GM18498 (cell line): ENCODE measurements at regions not wholly inside any gene's neighbourhood (a gene's known extent, or its start where the extent isn't known, plus 50 kb on each side); places are given as distances from the start of the nearest gene placed in this dataset.
"Not testable (repeated sequence)": the region's sequence is repeated elsewhere in the genome, so short reads cannot be mapped to it uniquely, and the experiment has no call there.

Experiments used
- ATAC-seq: cut with Tn5 transposase; IDR thresholded peaks from one replicate; pipeline ENCODE4 v1.9.1; 2021; ENCODE audit warnings: mild to moderate bottlenecking, moderate library complexity; ENCODE audit not compliant: unreplicated experiment

DNA sequence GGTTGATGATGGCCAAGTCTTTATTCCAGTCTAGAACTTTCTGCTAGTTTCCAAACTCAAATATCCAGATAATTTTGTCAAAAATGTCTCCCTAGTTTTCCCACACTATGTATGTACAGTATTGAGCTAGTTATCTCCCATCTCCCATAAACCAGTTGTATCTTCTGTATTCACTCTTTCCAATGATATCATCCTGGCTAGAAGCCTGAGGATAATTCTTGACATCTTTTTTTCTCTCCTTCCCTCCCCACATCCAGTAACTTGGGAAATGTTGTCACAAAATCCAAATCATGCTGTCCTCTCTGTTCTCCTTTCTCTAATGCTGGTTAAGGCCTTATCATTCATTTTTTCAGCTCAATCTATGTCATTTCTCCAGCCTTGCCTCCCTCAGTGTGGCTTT, 553.8 kb upstream of the FANCL start:
- no peak for ATAC-seq

DNA sequence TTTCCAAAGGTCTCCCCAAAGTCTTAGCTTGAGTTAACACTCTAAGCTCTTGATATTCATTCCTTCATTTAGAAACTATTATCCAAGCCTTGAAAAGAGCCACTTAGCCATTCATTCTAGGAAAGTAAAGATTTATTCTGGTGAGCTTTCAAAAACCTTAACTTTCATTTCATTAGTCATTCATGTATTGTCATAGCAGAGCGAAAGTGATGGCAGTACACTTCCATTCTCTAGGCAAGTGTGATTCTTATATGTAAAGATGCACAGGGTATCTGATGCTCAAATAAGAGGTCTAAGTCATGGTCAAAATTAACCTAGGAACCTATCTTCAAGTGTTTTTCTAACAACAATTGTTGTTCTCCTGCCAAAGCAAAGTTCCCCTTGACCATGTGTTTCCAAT, 553.0 kb upstream of the FANCL start:
- no peak for ATAC-seq

DNA sequence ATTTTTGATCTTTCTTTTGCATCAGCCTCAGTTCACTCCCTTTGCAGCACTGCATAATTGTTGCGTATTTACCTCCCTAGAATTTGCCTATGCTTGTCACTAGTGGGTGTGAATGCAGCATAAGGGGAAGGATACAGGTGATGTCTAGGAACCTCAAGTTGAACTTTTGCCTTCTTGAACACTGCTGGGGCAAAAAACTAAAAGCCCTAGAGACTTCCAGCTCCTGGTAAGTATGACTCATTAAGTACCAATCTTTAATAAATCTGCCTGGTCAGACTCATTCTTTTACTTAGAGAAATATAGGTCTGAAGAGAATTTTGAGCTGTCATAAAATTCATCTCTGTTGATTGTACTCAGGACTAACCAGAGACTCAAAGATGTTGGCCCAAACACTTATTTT, 547.3 kb upstream of the FANCL start:
- ATAC-seq, result no peak

DNA sequence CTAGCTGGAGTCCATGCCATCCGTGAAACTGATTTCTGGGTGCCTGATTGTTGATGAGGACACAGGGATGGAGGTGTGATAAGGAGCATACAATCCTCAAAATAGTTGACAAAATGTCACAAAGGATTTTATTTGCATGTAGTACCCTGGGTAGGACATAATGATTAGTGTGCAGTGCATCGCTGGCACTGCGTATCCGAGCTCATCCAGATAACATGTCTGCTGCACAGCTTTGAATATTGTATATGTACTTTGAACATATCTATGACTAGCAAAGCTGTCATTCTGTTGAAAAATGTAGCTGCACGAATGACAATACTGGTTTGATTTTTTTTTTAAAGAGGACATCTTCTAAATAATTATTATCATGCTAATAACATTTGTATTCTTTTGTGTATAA, 529.7 kb upstream of the FANCL start:
- ATAC-seq, result no peak

DNA sequence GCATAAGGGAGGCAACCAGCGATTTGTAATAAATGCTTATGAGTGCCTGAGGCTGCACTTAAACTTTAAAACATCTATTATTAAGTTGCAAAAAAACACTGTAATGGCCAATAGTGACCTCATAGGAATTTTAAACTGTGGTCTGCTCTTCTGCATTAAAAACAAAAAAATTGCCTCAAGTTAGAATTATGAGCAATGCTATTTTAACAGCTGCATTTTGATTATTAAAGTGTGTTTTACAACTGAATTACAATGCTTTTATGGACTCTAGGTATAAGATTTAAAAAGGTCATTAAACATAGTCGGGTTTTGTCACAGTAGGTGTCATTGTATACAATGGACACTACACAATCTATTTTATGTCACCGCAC, 528.7 kb upstream of the FANCL start:
- ATAC-seq, result no peak

DNA sequence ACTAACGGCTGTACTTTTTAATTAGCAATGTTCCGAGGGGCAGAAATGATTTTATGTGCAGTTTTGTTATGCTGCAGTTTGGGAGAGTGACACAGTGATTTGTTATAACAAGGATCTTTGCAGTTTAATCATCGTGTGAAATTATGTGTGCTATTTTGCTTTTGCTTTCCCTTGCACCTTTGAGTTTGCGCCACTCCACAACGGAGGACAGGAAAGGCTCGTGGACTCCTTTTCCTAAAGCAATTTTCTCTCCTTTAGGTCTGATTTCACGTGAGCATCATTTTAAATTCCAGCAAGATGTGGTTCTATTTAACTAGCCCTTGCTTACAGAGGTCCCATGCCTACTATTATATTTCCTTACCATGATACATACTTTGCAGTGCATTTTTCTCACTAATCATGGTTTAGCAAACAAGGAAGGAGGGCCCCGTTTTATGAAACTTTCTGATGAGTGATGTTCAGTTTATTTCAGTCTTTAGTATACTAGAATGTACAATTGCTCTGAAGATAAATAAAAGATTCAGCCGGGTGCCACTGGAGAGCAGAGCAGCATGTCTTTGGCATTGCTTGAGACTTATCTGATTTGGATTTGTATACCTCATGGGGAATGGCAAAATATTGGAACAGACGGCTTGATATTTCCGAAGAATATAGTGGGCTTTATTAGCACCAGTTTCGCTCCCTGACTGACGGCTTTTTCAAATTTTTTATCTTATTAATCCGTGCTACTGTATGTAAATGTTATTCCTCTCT, 528.2 kb upstream of the FANCL start:
- ATAC-seq, result no peak

DNA sequence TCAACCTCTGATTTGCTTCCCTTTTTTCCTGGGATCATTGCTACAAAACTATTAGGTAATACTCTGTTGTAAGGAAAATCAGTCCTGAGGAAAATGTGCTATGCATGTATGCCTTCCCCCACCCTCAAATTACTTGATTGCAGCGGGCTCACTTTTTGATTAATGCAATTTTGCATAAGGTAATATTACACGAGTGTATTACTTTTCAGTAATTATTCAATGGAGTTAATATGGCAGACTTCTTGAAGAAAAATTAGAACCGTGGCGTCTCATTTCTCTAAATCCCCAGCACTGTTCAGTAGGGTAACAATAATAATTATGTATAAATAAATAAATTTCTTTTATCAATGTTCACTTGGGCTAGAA, 527.6 kb upstream of the FANCL start:
- no peak for ATAC-seq

DNA sequence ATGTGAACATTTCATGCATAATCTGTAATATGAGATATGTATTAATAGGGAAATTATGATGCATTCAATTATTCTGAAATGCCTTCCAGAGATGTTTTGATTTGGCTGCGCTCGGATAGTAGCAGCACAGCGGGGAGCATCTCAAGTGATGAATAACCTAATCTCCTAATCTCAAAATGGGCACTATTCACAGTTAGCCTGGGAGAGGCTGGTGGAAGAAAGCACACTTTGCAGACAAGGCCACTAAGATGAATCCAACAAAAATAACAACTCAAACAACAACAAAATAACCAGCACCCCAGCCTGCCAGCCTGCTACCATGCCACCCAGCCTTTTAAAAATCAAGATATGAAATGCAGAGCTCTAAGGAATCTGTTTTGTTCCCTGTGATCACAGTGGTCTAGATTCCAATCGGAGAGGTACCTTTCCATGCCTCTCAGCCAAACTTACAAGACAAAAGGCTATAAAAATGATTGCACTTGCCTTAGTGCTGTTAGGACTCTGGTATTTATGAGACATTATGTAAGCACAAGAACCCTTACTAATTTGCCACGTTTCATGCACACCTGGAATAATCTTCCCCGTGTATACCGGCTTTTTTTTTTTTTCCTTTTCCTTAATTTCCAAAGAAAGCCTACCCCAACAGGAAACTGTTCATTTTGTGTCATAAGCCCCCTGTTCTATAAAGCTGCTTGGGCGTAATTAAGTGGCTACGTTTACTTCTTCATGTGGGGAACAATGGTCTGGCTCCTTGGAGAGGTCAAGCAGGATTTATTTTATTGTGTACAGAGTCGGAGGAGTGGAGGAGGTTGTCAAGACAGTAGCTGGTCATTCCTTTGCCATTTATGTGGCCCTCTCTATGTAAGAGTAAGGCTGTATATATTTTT, 526.9 kb upstream of the FANCL start:
- ATAC-seq, result no peak

DNA sequence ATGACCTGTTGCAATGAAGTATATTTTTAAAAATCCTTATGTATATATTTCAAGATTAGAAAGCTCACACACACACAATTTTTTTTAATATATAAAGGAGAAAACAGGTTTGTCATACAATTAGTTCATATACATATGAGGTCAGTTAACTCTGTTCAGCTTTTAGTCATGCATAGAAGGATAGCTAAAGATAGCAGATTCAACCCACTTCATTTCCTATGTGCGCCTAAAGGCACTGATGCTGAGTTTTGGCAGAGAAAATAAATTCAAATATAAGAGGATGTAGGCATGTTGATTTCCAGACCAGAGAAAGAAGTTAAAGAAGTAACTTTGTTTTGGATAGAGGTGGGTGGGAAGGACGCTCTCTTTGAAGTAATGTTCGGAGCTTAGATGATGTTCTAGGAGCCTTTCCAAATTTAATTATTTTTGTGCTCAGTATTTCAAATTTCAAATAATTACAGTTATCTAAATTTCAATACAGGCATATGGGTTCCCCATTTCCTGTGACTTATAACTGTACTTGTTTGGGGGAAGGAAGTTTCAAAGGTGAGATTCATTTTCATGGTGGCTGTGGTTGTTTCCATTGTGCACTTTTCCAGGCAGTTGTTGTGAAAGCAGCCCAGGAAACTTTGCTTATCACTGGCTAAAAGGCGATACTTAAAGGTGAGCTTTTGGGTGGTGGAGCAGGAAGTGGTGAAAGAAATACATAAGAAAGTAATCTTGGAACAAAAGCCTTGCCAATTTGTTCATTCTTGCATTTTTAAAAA, 523.4 kb upstream of the FANCL start:
- ATAC-seq, result no peak

DNA sequence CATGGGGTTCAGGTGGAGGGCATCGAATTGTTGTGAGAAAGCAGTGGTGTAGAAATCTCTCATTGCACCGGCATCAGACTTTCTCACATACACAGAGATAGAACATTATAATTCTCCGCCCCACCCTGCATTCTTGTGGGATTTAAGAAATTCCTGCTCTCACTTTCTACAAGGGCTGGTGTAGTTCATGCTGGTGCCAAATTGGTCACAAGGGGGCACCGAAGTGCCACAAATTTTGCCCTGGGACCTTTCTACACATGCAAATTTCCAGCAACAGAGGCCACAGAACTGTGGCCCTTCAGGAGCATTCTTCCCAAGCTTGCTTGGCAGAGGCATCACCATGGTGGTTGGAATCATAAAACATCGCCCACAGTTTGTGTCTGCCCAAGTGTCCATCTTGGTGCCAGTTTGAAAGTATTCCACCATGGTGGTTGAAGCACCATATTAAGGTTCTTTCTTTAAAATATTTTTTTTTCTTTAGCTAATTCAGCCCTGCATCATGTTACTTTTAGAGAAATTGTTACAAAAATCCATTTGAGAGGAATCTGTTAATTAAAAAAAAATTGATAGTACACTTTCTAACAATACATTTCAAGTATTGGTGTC, 521.2 kb upstream of the FANCL start:
- peak; percentile 79 for ATAC-seq

DNA sequence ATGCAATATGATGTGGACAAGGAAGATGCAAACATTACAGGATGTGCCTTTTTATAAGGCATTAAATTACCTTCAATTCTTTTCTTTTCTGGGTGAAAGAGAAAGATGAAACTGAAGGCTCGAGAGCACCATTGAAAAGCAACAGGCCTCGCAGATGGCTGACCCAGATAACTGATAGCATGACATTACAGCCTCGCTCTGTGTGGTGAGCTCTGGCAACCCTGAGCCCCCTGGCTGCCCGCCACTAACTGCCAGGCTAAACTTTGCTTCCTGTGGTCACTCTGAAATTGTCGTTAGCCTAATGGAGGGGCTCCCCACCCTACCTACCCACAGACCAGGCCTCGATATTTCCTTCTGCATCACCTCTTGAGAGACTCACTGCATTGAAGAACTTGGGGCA, 516.8 kb upstream of the FANCL start:
- no peak for ATAC-seq

DNA sequence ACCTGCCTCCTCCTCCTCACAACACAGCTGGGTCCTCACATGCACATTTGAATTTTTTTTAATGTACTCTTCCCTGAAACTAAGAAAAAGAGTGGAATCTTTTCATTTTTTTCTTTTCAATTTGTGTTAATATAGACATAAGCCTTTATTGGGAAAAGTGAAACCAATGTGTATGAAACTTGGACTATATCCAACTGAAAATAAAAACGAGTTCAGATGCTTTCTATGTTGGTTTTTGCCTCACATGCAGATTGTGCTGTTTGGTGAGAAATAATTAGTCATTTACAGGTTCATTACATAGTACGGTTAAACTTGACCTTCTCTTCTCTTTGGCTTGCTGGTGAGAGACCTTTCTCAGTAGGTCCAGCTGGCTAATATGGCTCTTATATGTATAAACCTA, 515.2 kb upstream of the FANCL start:
- no peak for ATAC-seq

DNA sequence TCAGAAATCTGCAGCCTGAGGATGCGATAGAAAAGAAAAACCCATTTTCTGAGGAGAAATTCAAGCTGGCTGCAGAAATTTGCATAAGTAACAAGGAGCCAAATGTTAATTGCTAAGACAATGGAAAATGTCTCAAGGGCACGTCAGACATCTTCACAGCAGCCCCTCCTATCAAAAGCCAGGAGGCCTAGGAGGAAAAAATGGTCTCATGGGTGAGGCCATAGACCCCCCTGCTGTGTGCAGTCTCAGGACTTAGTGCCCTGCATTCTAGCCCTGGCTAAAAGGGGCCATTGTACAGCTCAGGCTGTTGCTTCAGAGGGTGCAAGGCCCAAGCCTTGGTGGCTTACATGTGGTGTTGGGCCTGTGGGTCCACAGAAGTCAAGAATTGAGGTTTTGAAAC, 511.4 kb upstream of the FANCL start:
- not testable (repeated sequence) for ATAC-seq

DNA sequence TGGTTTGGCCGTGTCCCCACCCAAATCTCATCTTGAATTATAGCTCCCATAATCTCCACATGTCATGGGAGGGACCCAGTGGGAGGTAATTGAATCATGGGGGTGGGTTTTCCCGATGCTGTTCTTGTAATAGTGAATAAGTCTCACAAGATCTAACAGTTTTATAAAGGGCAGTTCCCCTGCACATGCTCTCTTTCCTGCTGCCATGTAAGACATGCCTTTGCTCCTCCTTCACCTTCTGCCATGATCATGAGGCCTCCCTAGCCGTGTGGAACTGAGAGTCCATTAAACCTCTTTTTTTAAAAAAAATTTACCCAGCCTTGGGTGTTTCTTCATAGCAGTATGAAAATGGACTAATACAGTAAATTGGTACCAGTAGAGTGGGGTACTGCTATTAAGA, 510.6 kb upstream of the FANCL start:
- not testable (repeated sequence) for ATAC-seq

DNA sequence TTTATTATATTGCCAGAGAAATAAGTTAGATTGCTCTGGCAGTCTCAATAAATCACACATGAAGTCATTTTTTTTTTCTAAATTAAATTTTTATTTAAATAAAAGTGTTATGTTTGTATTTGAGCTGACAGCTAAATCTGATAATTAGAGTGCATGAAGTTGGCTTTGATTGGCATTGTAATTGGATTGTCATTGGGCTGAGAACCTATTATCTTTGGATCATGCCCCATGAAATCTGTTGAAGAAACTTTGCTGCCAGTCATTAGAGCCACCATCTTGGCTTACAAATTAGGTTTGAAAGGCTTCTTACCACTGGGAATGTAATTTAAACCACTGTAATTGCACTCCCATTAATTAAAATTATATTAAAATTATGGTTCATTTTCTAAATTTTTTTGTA, 507.9 kb upstream of the FANCL start:
- ATAC-seq, result no peak

DNA sequence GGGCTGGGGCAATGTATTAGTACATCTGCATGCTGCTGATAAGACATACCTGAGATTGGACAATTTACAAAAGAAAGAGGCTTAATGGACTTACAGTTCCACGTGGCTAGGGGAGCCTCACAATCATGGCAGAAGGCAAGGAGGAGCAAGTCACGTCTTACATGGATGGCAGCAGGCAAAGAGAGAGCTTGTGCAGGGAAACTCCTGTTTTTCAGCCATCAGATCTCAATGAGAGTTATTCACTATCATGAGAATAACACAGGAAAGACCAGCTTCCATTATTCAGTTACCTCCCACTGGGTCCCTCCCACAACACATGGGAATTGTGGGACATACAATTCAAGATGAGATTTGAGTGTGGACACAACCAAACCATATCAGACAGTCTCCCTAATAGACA, 504.2 kb upstream of the FANCL start:
- ATAC-seq, result not testable (repeated sequence)

DNA sequence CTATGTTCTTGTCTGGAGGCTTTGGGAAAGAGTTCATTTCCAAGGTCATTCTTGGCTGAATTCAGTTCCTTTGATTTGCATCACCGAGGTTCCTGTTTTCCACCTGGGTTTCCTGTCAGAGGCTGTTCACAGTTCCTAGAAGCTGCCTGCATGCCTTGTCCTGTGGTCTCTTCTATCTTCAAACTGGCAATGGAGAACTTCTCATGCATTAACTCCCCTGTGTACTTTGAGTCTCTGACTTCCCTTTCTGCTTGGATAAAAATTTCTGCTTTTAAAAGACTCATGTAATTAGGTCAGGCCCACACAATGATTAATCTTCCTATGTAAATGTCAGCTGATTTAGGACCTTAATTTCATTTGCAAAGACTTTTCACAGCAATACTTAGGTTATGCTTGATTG, 499.3 kb upstream of the FANCL start:
- no peak for ATAC-seq

DNA sequence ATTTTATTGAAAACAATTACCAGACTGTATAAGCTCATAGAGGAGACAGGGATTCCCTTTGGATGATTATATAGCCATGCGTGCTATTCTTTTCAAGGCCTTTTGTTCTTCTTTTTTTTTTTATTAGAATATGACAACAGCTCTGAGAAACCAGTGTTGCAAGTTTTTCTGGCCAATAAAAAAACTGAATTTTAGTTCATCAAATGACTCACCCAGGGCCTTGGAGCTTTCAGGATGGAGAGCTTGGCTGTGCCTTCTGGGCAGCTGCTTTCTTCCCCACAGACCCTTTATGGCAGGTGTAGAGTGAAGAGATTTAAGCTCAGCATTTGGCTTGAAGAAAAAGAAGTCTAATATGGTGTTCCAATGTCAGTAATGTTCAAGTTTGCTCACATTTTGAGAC, 497.9 kb upstream of the FANCL start:
- ATAC-seq, result no peak

DNA sequence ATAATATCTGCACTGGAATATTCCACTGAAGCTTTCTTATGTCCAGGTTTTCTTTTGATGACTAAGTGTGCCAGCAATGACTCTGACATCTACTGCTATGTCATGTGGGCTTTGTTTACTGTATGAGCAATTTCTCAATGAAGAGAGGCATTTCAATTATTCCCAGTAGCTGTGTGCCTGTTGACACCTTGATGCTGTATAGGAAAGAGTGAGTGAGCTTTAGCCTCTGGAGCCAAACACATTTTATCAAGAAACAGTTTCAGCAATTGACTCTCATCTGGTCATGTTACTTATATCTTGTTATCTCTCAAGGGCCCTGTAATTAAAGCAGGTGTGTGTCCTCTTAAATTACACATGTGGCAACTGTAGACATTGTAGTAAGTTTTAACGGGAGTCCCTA, 493.2 kb upstream of the FANCL start:
- no peak for ATAC-seq

DNA sequence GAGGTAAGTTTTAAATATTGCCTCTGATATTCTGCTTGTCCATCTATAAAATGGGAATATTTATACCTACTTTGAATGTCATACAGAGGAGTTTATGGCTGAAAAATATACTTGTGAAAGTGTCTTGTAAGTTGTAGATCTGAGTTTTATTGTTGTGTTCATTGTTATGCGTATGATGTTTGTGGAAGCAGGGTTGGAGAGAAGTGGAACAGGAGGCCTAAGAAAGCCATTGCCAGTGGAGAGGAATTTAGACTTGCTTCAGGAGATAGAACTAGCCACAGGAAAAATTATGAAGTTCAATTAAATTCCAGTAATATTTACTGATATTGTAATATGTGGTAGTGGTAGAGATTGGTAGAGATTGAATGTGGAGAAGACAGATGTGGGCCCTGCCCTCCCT, 491.9 kb upstream of the FANCL start:
- no peak for ATAC-seq

DNA sequence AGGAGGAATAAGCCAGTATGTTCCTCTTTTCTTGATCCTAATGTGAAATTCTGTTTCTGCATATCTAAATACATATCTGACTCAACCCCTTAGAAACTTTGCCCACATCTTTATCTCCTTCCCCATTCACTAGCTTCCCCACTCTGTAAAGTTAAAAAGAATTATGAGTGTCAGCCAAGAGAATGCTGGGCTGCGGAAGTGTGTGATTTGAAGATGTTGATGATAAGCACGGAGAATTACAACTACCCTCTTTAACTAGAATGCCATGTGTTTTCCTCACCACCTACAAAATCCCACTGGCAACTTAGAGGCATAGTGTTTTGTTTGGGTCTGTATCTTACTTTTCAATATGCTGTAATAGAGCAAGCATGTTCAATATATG, 490.4 kb upstream of the FANCL start:
- ATAC-seq, result no peak
